ENCODE measurements at regions not wholly inside any gene's neighbourhood (a gene's known extent, or its start where the extent isn't known, plus 50 kb on each side); places are given as distances from the start of the nearest gene placed in this dataset.
"Not testable (repeated sequence)": the region's sequence is repeated elsewhere in the genome, so short reads cannot be mapped to it uniquely, and the experiment has no call there.

DNA sequence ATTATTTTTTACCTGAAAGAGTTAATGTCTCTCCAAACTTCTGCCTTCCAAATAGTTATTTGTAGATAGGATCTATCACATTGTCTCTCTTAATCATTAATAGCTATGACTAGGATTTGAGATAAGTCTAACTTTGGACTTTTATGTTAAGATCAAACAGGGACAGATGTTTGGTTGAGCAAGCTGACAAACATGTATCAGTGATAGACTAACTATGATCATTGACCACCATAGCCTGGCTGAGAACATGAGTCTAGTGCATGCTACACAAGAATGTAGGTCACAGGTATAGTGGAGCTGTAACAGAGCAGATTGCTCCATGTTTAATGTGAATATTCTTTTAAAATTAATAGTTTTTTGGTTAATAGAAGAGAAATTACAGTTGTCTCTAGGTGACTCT, 52.0 kb downstream of the SYT15B start:
- H3K27ac Mint-ChIP-seq; intact Hi-C loops (cut with micrococcal nuclease); H3K4me1 Mint-ChIP-seq; DNase-seq; H3K27me3 Mint-ChIP-seq (ENCODE audit: low read depth in 2 of 2); ATAC-seq; H3K27ac ChIP-seq (ENCODE audit: low read length); H3K36me3 ChIP-seq (ENCODE audit: control insufficient read depth, insufficient read depth, low read length); H3K4me3 Mint-ChIP-seq; H3K27me3 ChIP-seq (ENCODE audit: control insufficient read depth, insufficient read depth, low read length); H3K9me3 ChIP-seq (ENCODE audit: control insufficient read depth, insufficient read depth, low read length); H3K4me3 ChIP-seq (ENCODE audit: low read length); H3K4me1 ChIP-seq (ENCODE audit: control insufficient read depth, insufficient read depth, low read length); H3K36me3 Mint-ChIP-seq; H3K9me3 Mint-ChIP-seq: not testable (repeated sequence)

DNA sequence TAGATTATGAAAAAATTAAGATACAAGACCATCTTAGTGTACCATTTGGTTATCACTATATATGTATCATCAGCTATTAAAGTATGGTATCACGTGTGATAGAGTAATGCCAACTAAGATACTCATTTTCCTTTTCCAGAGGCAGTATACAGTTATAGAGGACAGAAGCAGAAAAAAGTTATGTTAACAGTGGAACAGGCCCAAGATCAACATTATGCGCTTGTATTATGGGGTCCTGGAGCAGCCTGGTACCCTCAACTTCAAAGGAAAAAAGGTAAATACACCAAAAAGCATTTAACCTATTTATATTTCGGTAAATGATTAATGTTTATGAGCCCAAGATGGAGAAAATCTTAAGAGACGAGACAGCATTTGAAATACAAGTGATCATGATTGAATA, 52.9 kb downstream of the SYT15B start:
- H3K27me3 ChIP-seq (ENCODE audit: control insufficient read depth, insufficient read depth, low read length); H3K9me3 Mint-ChIP-seq; H3K36me3 Mint-ChIP-seq; H3K27ac Mint-ChIP-seq; H3K4me1 Mint-ChIP-seq; H3K36me3 ChIP-seq (ENCODE audit: control insufficient read depth, insufficient read depth, low read length); H3K4me3 Mint-ChIP-seq; H3K4me3 ChIP-seq (ENCODE audit: low read length); H3K27me3 Mint-ChIP-seq (ENCODE audit: low read depth in 2 of 2); intact Hi-C loops (cut with micrococcal nuclease); ATAC-seq; H3K27ac ChIP-seq (ENCODE audit: low read length); H3K4me1 ChIP-seq (ENCODE audit: control insufficient read depth, insufficient read depth, low read length); H3K9me3 ChIP-seq (ENCODE audit: control insufficient read depth, insufficient read depth, low read length); DNase-seq: not testable (repeated sequence)
- no CpG with 5 or more reads among the region's 4 CpGs for WGBS (ENCODE audit: insufficient coverage)

- Mint-ChIP-seq H3K27ac (peak overlapping the region in 1 of 2 donors; percentile 60), H3K4me3 (peak overlapping the region; percentile 60)
- intact Hi-C loops (cut with micrococcal nuclease); H3K4me1 ChIP-seq (ENCODE audit: control insufficient read depth, insufficient read depth, low read length); H3K4me1 Mint-ChIP-seq; H3K27me3 ChIP-seq (ENCODE audit: control insufficient read depth, insufficient read depth, low read length); H3K27me3 Mint-ChIP-seq (ENCODE audit: low read depth in 2 of 2); H3K36me3 ChIP-seq (ENCODE audit: control insufficient read depth, insufficient read depth, low read length); H3K36me3 Mint-ChIP-seq; H3K27ac ChIP-seq (ENCODE audit: low read length); H3K9me3 Mint-ChIP-seq; H3K9me3 ChIP-seq (ENCODE audit: control insufficient read depth, insufficient read depth, low read length): not testable (repeated sequence)
- H3K4me3 ChIP-seq (ENCODE audit: low read length) = peak overlapping the region; percentile 32
- DNase-seq (peak; percentile 23 to 69), ATAC-seq (peak; percentile 95 to 96 (median 96))
- no CpG with 5 or more reads among the region's 66 CpGs for WGBS (ENCODE audit: insufficient coverage)
These were observed 57.5 kb downstream of the SYT15B start for GRCh38 chr10:47705698-47706414.

DNA sequence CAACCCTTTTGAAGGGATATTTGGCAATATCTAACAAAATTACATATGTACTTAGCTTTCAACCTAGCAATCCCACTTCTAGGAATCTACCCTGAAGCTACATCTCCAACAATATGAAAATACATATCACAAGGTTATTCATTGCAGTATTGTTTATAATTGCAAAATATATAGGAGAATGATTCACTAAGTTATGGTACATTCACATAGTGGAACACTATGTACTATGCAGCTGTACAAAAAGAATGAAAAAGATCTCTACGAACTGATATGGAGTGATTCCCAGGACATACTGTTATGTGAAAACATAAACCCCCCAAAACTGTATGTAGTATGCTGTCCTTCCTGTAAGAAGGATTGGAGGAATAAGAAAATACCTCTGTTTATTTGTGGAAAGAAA, 62.1 kb downstream of the SYT15B start:
- ATAC-seq; H3K4me3 Mint-ChIP-seq; H3K4me1 Mint-ChIP-seq; H3K36me3 ChIP-seq (ENCODE audit: control insufficient read depth, insufficient read depth, low read length); H3K9me3 ChIP-seq (ENCODE audit: control insufficient read depth, insufficient read depth, low read length); H3K27me3 ChIP-seq (ENCODE audit: control insufficient read depth, insufficient read depth, low read length); H3K36me3 Mint-ChIP-seq; H3K27me3 Mint-ChIP-seq (ENCODE audit: low read depth in 2 of 2); H3K27ac Mint-ChIP-seq; DNase-seq; H3K4me3 ChIP-seq (ENCODE audit: low read length); H3K4me1 ChIP-seq (ENCODE audit: control insufficient read depth, insufficient read depth, low read length); H3K9me3 Mint-ChIP-seq; H3K27ac ChIP-seq (ENCODE audit: low read length); intact Hi-C loops (cut with micrococcal nuclease): not testable (repeated sequence)
- no CpG with 5 or more reads among the region's 1 CpG for WGBS (ENCODE audit: insufficient coverage)

- H3K4me3 Mint-ChIP-seq; DNase-seq; H3K27me3 ChIP-seq (ENCODE audit: control insufficient read depth, insufficient read depth, low read length); ATAC-seq; H3K4me1 ChIP-seq (ENCODE audit: control insufficient read depth, insufficient read depth, low read length); H3K9me3 Mint-ChIP-seq; H3K27ac Mint-ChIP-seq; H3K27me3 Mint-ChIP-seq (ENCODE audit: low read depth in 2 of 2); intact Hi-C loops (cut with micrococcal nuclease); H3K4me3 ChIP-seq (ENCODE audit: low read length); H3K4me1 Mint-ChIP-seq; H3K9me3 ChIP-seq (ENCODE audit: control insufficient read depth, insufficient read depth, low read length); H3K36me3 ChIP-seq (ENCODE audit: control insufficient read depth, insufficient read depth, low read length); H3K27ac ChIP-seq (ENCODE audit: low read length); H3K36me3 Mint-ChIP-seq: not testable (repeated sequence)
These were observed 63.5 kb downstream of the SYT15B start for GRCh38 chr10:47699854-47700253.

DNA sequence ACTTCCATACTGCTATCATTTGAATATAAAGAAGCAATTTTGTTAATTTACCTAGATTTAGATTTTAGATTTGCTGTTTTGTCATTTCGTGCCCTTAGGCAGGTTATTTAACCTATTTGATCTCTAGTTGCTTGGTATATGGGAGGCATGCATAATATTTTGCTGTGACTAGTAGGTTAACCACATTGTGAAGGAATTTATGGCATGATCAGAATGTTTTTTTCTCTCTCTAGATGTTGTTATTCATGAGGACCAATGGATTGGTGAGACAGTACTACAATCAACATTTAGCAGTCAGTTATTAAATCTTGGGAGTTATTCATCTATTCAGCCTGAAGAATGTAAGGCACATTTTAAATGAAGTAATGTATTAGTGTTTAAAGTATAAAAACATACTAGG, 67.2 kb downstream of the SYT15B start:
- not testable (repeated sequence) for H3K27ac Mint-ChIP-seq

DNA sequence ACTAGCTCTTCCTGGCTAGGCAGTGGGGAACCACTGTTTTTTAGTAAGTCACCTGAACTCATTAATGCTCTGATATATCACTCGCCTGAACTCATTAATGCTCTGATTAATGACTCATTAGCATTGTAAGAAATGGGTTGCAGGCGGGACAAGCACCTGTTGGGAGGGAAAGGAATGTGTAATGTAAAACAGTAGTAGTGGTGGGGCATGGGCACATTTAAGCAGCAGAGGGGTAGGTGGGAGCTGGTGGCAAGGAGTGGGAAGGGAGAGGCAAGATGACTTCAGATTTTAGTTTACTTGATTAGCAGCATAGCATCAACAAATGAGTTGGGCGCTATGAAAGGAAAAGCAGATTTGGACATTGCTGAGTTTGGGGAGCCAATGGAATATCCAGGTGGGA, 68.2 kb downstream of the SYT15B start:
- intact Hi-C loops (cut with micrococcal nuclease); DNase-seq; H3K36me3 ChIP-seq (ENCODE audit: control insufficient read depth, insufficient read depth, low read length); H3K4me1 ChIP-seq (ENCODE audit: control insufficient read depth, insufficient read depth, low read length); H3K36me3 Mint-ChIP-seq; H3K27ac Mint-ChIP-seq; H3K4me3 Mint-ChIP-seq; ATAC-seq; H3K9me3 ChIP-seq (ENCODE audit: control insufficient read depth, insufficient read depth, low read length); H3K27me3 ChIP-seq (ENCODE audit: control insufficient read depth, insufficient read depth, low read length); H3K27me3 Mint-ChIP-seq (ENCODE audit: low read depth in 2 of 2); H3K4me1 Mint-ChIP-seq; H3K9me3 Mint-ChIP-seq; H3K27ac ChIP-seq (ENCODE audit: low read length); H3K4me3 ChIP-seq (ENCODE audit: low read length): not testable (repeated sequence)
- WGBS (ENCODE audit: insufficient coverage) = no CpG with 5 or more reads among the region's 3 CpGs

More for the DNA sequence above, 67.2 kb downstream of the SYT15B start:
- H3K36me3 ChIP-seq (ENCODE audit: control insufficient read depth, insufficient read depth, low read length); H3K9me3 ChIP-seq (ENCODE audit: control insufficient read depth, insufficient read depth, low read length); H3K27ac ChIP-seq (ENCODE audit: low read length); DNase-seq; H3K4me1 ChIP-seq (ENCODE audit: control insufficient read depth, insufficient read depth, low read length); H3K36me3 Mint-ChIP-seq; H3K27me3 Mint-ChIP-seq (ENCODE audit: low read depth in 2 of 2); H3K4me3 Mint-ChIP-seq; H3K27me3 ChIP-seq (ENCODE audit: control insufficient read depth, insufficient read depth, low read length); H3K9me3 Mint-ChIP-seq; H3K4me3 ChIP-seq (ENCODE audit: low read length); ATAC-seq; H3K4me1 Mint-ChIP-seq; intact Hi-C loops (cut with micrococcal nuclease): not testable (repeated sequence)
- WGBS (ENCODE audit: insufficient coverage) = no CpG with 5 or more reads among the region's 1 CpG

GRCh38 chr10:47690304-47690703, 73.1 kb downstream of the SYT15B start:
- no CpG with 5 or more reads among the region's 6 CpGs for WGBS (ENCODE audit: insufficient coverage)
- intact Hi-C loops (cut with micrococcal nuclease); H3K36me3 ChIP-seq (ENCODE audit: control insufficient read depth, insufficient read depth, low read length); H3K27ac Mint-ChIP-seq; H3K9me3 ChIP-seq (ENCODE audit: control insufficient read depth, insufficient read depth, low read length); H3K36me3 Mint-ChIP-seq; H3K4me3 Mint-ChIP-seq; DNase-seq; H3K4me3 ChIP-seq (ENCODE audit: low read length); H3K9me3 Mint-ChIP-seq; H3K27me3 ChIP-seq (ENCODE audit: control insufficient read depth, insufficient read depth, low read length); ATAC-seq; H3K4me1 ChIP-seq (ENCODE audit: control insufficient read depth, insufficient read depth, low read length); H3K27me3 Mint-ChIP-seq (ENCODE audit: low read depth in 2 of 2); H3K4me1 Mint-ChIP-seq; H3K27ac ChIP-seq (ENCODE audit: low read length): not testable (repeated sequence)

Data from natural killer cell (primary cell).